Stimulated activated effector memory CD8-positive, alpha-beta T cell treated with anti-CD3 and anti-CD28 coated beads, Interleukin-12 subunit alpha, Interleukin-12 subunit beta, amount 100 ng/mL, for 72 hours (primary cell): ENCODE measurements at regions not wholly inside any gene's neighbourhood (a gene's known extent, or its start where the extent isn't known, plus 50 kb on each side); places are given as distances from the start of the nearest gene placed in this dataset.
"Not testable (repeated sequence)": the region's sequence is repeated elsewhere in the genome, so short reads cannot be mapped to it uniquely, and the experiment has no call there.

Experiments
- ATAC-seq: fragments of 150-1000 bp; cut with Tn5 transposase; 2 replicates; pipeline ENCODE4 v1.10.0; 2021
- DNase-seq, 2 donors: peaks; one replicate each; pipeline ENCODE4 v3.0.0; 2021 to 2022; ENCODE audit warnings: low spot score in 2 of 2
- H3K27ac Mint-ChIP-seq: one replicate; pipeline ENCODE4 v1.8.0; 2022; ENCODE audit warnings: mild to moderate bottlenecking, mixed read lengths
- H3K36me3 Mint-ChIP-seq: one replicate; pipeline ENCODE4 v1.8.0; 2022; ENCODE audit warnings: mild to moderate bottlenecking, mixed read lengths
- H3K4me1 Mint-ChIP-seq: one replicate; pipeline ENCODE4 v1.8.0; 2022; ENCODE audit warnings: mixed read lengths
- H3K4me3 Mint-ChIP-seq: one replicate; pipeline ENCODE4 v1.8.0; 2022; ENCODE audit warnings: mild to moderate bottlenecking, mixed read lengths
- H3K9me3 Mint-ChIP-seq: one replicate; pipeline ENCODE4 v1.8.0; 2022; ENCODE audit warnings: mixed read lengths

DNA sequence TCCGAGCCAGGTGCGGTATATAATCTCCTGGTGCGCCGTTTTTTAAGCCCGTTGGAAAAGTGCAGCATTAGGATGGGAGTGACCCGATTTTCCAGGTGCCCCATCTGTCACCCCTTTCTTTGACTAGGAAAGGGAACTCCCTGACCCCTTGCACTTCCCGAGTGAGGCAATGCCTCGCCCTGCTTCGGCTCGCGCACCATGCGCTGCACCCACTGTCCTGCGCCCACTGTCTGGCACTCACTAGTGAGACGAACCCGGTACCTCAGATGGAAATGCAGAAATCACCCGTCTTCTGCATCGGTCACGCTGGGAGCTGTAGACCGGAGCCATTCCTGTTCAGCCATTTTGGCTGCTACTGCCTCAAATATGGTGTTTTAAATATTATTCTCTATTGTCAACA is 198.0 kb downstream of the MEIS1 start:
- peaks cover 11% of the 10 kb centered on the region for H3K9me3 Mint-ChIP-seq
- ATAC-seq, H3K27ac Mint-ChIP-seq, H3K4me3 Mint-ChIP-seq, DNase-seq, H3K36me3 Mint-ChIP-seq, H3K4me1 Mint-ChIP-seq: not testable (repeated sequence)

DNA sequence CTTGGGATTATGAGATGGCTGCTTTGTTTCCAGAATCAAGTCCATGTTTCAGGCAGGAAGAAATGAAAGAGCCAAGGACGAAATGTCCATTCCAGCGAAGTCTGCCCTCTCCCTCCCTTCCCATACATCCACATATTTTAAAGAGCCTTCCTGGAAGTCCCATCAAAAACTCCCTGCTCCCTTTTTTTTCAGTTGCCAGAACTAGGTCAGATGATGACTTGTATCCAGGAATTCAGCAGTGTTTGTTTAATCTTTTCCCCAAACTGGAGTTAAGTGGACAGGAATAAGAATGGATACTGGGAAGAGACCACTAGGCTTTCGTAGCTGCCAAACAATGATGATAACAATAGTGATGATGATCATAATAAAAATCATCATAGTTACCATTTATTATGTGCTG is 198.7 kb downstream of the MEIS1 start:
- no peak overlapping the region for H3K4me3 Mint-ChIP-seq
- no peaks in the 10 kb centered on the region for H3K36me3 Mint-ChIP-seq
- H3K4me1 Mint-ChIP-seq = no peaks in the 10 kb centered on the region
- no peak for ATAC-seq
- H3K27ac Mint-ChIP-seq = no peak overlapping the region
- DNase-seq = no peak
- H3K9me3 Mint-ChIP-seq = peaks cover 11% of the 10 kb centered on the region

DNA sequence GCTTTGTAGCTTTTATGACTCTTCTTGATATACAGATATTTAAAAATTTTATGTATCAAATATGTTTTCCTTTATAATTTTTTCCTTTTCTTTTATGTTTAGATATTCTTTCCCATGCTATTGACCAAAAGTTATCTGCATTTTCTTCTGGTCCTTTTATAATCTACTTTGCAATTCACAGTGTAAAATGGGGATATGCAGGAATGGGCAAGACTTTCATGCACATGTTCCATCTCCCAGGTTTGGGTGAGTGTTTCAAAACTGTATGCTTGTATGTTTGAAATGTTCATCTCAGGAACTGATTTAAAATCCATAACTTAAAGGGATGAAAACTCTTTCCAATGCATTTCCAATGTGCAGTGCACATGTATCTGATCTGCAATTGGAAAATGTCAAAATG is 199.9 kb downstream of the MEIS1 start:
- Mint-ChIP-seq H3K27ac (no peak overlapping the region), H3K4me3 (no peak overlapping the region), H3K36me3 (no peaks in the 10 kb centered on the region), H3K9me3 (peaks cover 10% of the 10 kb centered on the region), H3K4me1 (no peaks in the 10 kb centered on the region)
- ATAC-seq = no peak
- no peak for DNase-seq

DNA sequence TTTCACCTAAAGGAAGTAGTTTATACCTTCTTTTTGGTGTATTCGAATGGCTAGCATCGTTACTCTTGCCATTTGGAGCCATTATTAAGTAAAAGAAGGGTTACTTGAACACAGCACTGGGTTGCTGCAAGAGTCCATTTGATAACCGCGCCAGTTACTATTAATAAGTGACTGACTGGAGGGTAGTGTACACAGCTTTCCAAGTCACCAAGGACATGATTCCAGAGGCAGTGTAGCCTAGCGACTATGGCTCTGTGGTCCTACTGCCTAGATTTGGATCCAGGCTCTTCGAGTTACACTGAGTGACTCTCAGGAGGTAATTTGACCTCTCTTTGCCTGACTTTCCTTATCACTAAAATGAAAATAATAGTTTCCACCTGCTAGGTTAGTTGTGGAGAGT is 206.8 kb downstream of the MEIS1 start:
- Mint-ChIP-seq H3K36me3 (no peaks in the 10 kb centered on the region), H3K9me3 (peaks cover 7% of the 10 kb centered on the region), H3K27ac (no peak overlapping the region), H3K4me1 (no peaks in the 10 kb centered on the region), H3K4me3 (no peak overlapping the region)
- DNase-seq = no peak
- ATAC-seq = no peak

DNA sequence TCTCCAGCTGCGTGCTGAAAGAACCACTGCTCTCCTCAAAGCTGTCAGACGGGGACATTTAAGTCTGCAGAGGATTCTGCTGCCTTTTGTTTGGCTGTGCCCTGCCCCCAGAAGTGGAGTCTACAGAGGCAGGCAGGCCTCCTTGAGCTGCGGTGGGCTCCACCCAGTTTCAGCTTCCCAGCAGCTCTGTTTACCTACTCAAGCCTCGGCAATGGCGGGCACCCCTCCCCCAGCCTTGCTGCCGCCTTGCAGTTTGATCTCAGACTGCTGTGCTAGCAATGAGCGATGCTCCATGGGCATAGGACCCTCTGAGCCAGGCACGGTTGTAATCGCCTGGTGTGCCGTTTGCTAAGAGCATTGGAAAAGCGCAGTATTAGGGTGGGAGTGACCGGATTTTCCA is 213.2 kb downstream of the MEIS1 start:
- DNase-seq, H3K4me3 Mint-ChIP-seq, H3K9me3 Mint-ChIP-seq, H3K27ac Mint-ChIP-seq, H3K36me3 Mint-ChIP-seq, ATAC-seq, H3K4me1 Mint-ChIP-seq: not testable (repeated sequence)

DNA sequence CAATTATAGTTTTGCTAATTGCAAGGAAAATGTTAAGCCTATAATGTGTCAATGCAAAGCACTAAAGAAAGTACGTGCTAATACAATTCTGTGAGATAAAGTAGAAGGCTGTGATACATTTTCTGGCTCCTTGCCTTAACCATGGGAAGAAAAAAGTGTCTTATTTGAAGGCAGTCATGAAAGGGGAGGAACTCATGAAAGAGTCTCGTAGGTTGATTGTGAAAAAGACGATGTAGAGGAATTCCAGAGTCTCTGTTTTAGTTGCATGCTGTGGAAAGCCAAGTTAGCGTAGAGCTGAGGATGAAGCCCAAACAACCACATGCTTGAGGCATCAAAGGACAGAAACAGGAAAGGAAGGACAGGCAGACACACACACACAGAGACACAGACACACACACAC is 214.1 kb downstream of the MEIS1 start:
- ATAC-seq (no peak), DNase-seq (no peak)
- Mint-ChIP-seq H3K27ac (no peak overlapping the region), H3K4me1 (no peaks in the 10 kb centered on the region), H3K36me3 (no peaks in the 10 kb centered on the region), H3K9me3 (peaks cover 9% of the 10 kb centered on the region), H3K4me3 (no peak overlapping the region)

DNA sequence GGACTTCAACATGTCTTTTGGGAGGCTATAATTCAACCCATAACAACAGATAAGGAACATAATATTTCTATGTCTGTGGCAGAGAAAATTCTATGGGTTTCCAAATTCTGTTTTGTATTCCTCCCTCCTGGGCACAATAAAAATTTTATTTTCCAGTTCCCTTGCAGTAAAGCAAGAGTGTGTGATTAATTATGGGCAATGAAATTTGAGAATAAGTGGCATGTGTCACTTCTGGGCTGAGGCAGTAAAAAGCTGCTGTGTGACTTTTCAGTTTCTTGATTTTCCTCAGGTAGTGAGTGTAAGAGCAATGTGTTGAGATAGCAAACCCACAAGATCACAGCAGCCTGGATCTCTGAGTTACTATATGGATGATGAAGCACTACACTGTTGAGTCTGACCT is 216.4 kb downstream of the MEIS1 start:
- Mint-ChIP-seq H3K36me3 (no peaks in the 10 kb centered on the region), H3K4me1 (no peaks in the 10 kb centered on the region)

DNA sequence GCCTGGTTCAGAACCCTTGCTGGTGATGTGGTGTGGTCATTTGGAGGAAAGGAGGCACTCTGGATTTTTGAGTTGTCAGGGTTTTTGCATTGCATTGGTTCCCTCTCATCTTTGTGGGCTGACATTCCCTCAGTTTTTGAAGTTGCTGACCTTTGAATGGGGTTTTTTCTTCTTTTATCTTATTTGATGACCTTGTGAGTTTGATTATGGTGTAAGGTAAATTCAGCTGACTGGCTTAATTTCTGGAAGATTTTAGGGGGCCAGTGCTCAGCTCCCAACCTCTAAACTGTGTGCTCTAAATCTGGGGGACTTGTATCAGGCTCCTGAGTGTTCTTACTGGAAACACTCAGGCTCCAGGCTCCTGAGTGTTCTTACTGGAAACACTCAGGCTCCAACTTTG is 225.9 kb downstream of the MEIS1 start:
- Mint-ChIP-seq H3K36me3 (no peaks in the 10 kb centered on the region), H3K9me3 (peaks cover 15% of the 10 kb centered on the region), H3K27ac (no peak overlapping the region), H3K4me3 (no peak overlapping the region), H3K4me1 (no peaks in the 10 kb centered on the region)
- DNase-seq (no peak), ATAC-seq (no peak)

More for the DNA sequence above, 216.4 kb downstream of the MEIS1 start:
- Mint-ChIP-seq H3K9me3 (peaks cover 6% of the 10 kb centered on the region), H3K27ac (no peak overlapping the region), H3K4me3 (no peak overlapping the region)
- DNase-seq (no peak), ATAC-seq (no peak)

DNA sequence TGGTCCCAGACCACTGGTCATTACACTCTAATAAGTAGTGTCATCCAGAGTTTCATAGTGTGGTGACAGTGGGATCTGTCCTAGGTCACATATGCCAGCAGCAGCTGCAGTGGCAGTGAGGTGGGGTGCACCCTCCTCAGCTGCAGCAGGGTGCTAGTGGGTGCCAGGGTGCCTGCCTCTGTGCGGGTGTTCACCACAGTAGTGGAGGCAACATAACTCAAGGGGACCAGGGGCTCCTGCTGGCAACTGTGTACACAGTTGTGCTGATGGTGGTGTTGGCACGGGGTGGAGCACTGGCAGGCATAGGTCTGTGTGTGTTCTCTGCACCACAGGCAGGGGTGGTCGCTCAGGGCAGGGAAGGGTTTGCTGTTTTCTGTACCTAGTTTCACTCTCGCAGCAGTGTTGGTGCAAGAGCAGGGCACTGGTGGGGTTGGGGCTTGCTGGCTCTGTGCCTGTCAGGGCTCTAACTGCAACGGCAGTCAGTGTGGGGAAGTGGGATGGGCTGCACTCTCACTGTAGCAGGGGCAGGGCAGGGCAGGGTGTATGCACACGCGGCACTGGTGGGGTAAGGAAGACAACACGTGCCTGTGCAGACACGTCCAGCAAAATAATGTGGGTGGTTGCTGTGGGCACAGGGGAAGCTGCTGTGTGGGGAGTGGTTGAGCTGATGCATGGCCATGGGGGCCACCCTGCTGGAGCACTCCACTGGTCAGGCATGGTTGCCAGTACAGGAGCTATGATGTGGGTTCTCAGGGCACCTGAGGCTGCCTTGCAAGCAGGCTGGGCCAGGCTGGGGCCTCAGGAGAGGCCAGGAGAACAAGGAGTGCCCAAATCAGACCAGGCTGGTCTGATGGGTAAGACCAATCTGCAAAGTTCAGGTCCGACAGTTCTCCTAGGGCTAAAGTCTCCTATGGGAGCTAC is 226.6 kb downstream of the MEIS1 start:
- no peaks in the 10 kb centered on the region for H3K4me1 Mint-ChIP-seq
- ATAC-seq (no peak), DNase-seq (no peak)
- no peaks in the 10 kb centered on the region for H3K36me3 Mint-ChIP-seq
- no peak overlapping the region for H3K4me3 Mint-ChIP-seq
- no peak overlapping the region for H3K27ac Mint-ChIP-seq
- peaks cover 15% of the 10 kb centered on the region for H3K9me3 Mint-ChIP-seq

DNA sequence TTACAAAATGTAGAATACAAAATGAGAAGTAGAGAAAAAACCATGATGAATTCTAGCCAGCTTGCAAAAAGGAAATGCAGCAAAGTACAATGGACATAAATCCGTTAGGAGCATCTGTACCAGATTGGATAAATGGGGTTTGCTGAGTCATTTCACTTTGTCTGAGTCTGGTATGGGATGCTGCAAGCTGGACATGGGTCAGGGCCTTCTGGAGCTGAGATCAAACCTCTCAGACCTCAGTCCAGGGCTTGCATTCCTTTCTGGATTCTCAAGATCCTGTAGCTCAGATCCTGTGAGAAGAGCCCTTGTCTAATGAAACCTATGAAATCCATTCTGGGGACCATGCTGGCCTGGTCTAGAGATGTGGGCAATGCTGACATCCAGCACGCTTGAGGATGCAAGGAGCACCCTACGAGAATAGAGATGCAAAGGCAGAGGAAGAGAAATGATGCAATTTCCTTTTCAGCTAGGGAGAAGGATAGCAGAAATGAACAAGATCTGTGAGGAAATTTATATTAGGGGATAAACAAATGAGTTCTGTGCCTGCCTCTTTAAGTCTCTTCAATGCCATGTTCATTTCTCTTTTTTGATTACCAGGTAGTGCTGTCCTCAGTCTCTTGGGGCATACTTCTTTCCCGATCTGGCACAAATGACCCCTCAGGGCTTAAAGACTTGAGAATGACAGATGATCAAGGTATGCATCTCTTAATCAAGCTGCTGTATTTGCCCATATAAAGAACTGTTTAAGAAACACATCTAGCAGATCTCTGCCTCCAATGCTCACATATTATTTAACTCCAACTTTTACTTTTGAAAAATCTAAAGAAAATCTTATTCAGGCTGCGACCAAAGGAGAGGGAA is 230.4 kb downstream of the MEIS1 start:
- H3K9me3 Mint-ChIP-seq = peaks cover 7% of the 10 kb centered on the region
- ATAC-seq = no peak
- H3K4me3 Mint-ChIP-seq = no peak overlapping the region
- no peaks in the 10 kb centered on the region for H3K4me1 Mint-ChIP-seq
- no peaks in the 10 kb centered on the region for H3K36me3 Mint-ChIP-seq
- DNase-seq = no peak
- H3K27ac Mint-ChIP-seq = no peak overlapping the region

DNA sequence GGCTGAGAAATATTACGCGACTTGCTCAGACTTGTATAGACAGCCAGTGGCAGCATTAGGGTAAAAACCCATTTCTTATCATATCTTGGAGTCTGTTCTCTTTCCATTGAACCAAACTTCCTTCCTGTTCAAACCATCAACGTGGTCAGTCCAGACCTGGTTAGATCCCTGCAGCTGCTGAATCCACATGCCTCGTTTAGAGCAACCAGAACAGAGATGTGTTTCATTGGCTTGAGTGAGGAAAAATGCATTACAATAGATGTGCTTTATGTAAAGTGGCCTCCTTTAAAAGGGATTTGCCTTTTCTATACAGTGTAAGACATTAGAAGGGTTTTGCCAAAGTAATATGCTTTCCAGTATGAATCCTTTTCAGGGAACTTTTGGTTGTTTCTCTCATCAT is 232.4 kb downstream of the MEIS1 start:
- Mint-ChIP-seq H3K36me3 (no peaks in the 10 kb centered on the region), H3K4me3 (no peak overlapping the region), H3K9me3 (peaks cover 4% of the 10 kb centered on the region), H3K4me1 (no peaks in the 10 kb centered on the region), H3K27ac (no peak overlapping the region)
- ATAC-seq (no peak), DNase-seq (no peak)

DNA sequence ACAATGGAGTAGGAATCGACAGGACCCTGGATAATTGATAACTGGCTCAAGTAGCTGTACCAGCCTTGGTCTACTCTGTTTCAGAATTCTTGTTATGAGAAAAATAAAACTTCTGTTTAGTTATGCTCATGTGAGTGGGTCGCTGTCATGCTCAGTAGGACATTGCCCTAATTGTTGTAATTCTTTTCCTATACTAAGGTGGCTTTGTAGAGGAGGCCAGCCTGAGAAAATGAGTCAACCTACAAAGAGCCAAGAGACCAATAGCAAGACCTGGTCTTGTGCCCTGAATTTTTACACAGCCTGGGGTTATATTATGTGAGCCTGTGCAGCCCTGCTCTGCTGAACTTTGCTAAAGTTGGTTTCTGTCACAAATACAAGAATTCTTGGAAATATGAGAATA is 238.4 kb downstream of the MEIS1 start:
- H3K4me3 Mint-ChIP-seq = no peak overlapping the region

DNA sequence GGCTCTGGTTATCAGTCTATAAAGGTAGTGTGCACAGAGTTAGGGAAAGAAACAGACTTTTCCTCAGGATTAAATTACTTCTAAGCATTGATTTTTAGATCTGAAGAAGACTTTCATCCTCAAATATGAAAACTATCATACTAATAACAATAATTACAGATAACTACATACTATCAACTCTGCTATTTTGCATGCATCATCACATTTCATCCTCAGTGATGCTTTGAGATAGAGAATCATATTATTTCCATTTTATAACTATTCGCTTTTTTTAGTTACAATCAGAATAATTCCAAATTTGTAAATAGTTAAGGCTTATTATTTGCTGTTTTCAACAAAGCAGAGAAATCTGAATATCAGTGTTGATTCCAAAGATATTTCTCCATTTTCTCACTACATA is 239.2 kb downstream of the MEIS1 start:
- H3K36me3 Mint-ChIP-seq = no peaks in the 10 kb centered on the region
- no peak for DNase-seq
- H3K9me3 Mint-ChIP-seq = peaks cover 8% of the 10 kb centered on the region
- H3K4me1 Mint-ChIP-seq = no peaks in the 10 kb centered on the region
- ATAC-seq = no peak
- H3K27ac Mint-ChIP-seq = no peak overlapping the region
- H3K4me3 Mint-ChIP-seq = no peak overlapping the region

More for the DNA sequence above, 238.4 kb downstream of the MEIS1 start:
- ATAC-seq (no peak), DNase-seq (no peak)
- H3K4me1 Mint-ChIP-seq = no peaks in the 10 kb centered on the region
- H3K27ac Mint-ChIP-seq = no peak overlapping the region
- H3K36me3 Mint-ChIP-seq = no peaks in the 10 kb centered on the region
- H3K9me3 Mint-ChIP-seq = peaks cover 9% of the 10 kb centered on the region

DNA sequence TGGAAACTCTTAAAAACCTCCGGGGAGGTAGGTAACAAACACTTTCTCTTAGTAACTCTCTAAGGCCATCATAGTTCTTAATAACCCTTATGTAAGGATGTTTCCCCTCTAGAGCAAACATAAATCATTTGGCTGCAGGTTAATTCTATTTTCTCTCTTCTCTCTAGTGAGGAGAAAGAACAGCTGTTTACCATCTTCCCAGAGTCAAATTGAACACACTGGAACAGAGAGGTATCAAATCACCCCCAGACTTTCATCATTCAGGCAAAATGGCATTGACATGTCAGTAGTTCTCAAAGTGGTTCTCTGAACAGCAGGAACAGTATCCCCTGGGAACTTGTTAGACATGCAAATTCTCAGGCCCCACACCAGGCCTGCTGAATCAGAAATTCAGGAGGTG is 240.7 kb downstream of the MEIS1 start:
- Mint-ChIP-seq H3K27ac (no peak overlapping the region), H3K4me1 (no peaks in the 10 kb centered on the region), H3K36me3 (no peaks in the 10 kb centered on the region), H3K4me3 (no peak overlapping the region), H3K9me3 (peaks cover 6% of the 10 kb centered on the region)
- DNase-seq (no peak), ATAC-seq (no peak)

DNA sequence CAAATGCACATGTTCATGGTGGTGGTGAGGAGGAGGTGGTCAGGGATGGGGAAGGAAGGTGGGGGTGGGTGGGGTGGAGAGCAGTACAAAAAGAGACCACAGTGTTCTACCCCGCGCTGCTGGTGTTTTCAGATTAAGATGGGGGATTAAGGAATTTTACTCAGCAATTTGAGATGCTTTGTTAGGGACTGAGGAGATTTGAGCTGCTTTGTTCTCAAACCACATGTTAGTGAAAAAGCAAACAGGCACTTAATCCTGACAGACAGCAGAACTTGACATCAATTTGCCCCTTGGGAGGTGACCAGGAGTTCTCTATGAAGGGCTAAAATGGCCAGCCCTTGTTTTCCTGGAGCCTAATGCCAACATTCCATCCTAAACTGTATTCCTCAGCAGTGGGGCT is 244.5 kb downstream of the MEIS1 start:
- H3K27ac Mint-ChIP-seq = no peak overlapping the region
- peaks cover 6% of the 10 kb centered on the region for H3K9me3 Mint-ChIP-seq
- DNase-seq = no peak
- no peak overlapping the region for H3K4me3 Mint-ChIP-seq
- no peaks in the 10 kb centered on the region for H3K4me1 Mint-ChIP-seq
- H3K36me3 Mint-ChIP-seq = no peaks in the 10 kb centered on the region
- no peak for ATAC-seq

DNA sequence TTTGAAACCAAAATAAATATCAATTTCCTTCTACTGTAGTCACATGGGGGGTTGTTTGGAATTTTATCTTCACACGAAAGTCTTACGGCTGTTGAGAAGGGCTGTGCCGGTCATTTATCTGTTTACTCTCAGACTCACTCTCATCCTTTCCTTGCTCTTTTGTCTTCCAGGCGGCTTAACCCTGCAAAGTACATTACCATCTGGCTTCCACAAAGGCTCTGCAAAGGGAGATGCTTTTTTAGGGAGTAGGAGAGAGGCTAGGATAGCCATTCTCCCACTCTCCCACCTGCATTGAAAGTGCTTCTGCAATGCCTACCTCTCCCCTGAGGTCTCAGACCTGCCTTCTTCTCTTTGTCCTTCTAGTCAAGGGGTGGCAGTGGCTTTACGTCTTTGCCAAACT is 247.6 kb downstream of the MEIS1 start:
- H3K4me1 Mint-ChIP-seq = no peaks in the 10 kb centered on the region
- H3K9me3 Mint-ChIP-seq = peaks cover 2% of the 10 kb centered on the region
- DNase-seq = no peak
- no peak overlapping the region for H3K4me3 Mint-ChIP-seq
- H3K27ac Mint-ChIP-seq = no peak overlapping the region
- no peaks in the 10 kb centered on the region for H3K36me3 Mint-ChIP-seq
- ATAC-seq = no peak
